ENCODE measurements at regions not wholly inside any gene's neighbourhood (a gene's known extent, or its start where the extent isn't known, plus 50 kb on each side); places are given as distances from the start of the nearest gene placed in this dataset.

DNA sequence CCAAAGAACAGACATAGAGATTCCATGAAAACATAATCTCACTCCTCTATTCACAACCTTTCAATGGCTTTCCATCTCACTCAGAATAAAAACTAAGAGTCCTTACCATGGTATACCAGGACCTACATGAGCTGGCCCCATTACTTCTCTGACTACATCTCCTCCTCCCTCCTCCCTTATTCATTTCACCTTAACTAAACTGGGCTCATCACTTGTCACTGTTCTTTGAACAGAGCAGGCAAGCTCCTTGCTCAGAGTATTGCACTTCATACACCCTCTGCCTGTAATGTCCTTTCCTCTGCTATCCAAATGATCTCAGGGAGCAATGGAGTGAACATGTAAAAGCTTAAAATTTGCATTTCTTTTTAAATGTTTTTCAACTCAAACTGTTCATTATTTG lies 142.0 kb downstream of the MRPL39 start:
- TF ChIP-seq CTCF (IDR thresholded peaks at IDR 0.05) (no peak), POLR2A (IDR thresholded peaks at IDR 0.05) (no peak)
